ENCODE measurements at regions not wholly inside any gene's neighbourhood (a gene's known extent, or its start where the extent isn't known, plus 50 kb on each side); places are given as distances from the start of the nearest gene placed in this dataset.
"Not testable (repeated sequence)": the region's sequence is repeated elsewhere in the genome, so short reads cannot be mapped to it uniquely, and the experiment has no call there.

- DNase-seq = no peak
These were observed 760.7 kb upstream of the PCDH9 start for GRCh38 chr13:67990868-67991267.

DNA sequence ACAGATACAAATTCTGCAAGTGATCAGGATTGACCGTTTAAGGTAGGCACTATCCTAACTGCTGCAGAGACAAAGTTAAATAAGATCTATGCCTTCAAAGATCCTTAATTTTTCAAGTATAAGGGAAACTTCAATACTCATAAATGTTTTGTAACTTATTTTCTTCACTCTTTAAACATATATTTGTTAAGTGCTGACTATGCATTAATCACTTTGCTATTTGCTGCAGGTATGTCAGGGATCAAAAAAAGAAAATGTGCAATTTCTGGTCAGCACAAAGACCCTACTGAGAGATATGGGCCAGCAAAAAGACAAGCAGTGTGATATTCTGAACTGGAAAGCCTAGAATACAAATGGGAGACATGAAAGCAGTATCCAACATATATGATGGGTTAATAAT is 756.1 kb upstream of the PCDH9 start:
- no peak for DNase-seq

GRCh38 chr13:67977066-67977465 is 746.9 kb upstream of the PCDH9 start:
- DNase-seq = no peak

GRCh38 chr13:67971291-67971690 is 741.2 kb upstream of the PCDH9 start:
- no peak for DNase-seq

DNA sequence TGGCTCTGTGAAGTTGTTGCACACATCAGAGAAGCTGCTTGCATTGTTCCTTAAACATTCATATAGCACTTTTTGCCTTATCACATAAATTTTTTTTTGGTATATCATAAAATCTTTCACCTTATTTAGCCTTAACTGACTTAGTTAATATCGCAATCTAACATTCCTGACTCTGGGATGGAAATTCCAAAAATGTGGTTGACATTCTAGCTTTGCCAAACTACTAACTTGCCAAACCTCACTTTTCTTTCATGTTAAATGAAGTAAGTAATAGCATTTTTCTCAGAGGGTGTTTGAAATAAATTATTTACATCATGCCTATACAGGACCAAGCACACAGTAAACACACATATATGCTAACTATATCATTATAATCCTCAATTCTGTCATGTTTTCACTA is 736.9 kb upstream of the PCDH9 start:
- no peak for DNase-seq

- no peak for DNase-seq
These were observed 735.9 kb upstream of the PCDH9 start for GRCh38 chr13:67966065-67966464.

GRCh38 chr13:67964986-67965385 is 734.9 kb upstream of the PCDH9 start:
- no peak for DNase-seq

DNA sequence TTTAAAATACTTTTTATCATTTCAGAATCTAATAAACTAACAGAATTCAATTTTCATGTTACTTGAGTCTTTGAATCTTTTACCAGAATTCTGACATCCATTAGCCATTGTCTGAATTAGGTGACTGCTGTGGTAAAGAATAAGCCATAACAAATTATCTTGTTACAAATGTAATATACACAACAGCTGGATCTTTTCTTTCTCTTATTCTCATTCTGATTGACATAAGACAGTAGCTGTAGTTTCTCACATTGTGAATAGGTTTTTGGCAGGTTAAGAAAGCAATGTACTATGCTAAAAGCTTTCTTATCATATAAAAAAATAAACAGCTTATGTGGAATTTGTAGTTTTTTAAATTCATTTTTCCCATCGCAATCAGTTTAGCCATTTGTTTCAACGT is 734.0 kb upstream of the PCDH9 start:
- DNase-seq = no peak

- DNase-seq = no peak
These were observed 731.2 kb upstream of the PCDH9 start for GRCh38 chr13:67961331-67961730.

DNA sequence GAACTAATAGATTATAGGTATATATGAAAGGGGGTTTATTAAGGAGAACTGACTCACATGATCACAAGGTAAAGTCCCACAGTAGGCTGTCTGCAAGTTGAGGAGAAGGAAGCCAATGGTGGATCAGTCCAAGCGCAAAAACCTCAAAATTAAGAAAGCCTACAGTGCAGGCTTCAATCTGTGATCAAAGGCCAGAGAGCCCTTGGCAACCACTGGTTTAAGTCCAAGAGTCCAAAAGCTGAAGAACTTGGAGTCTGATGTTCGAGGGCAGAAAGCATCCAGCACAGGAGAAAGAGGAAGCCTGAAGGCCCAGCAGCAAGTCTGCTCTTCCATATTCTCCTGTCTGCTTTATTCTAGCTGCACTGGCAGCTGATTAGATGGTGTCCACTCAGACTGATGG is 721.3 kb upstream of the PCDH9 start:
- DNase-seq = no peak

- DNase-seq = no peak
These were observed 720.5 kb upstream of the PCDH9 start for GRCh38 chr13:67950603-67951002.

GRCh38 chr13:67946131-67946530 is 716.0 kb upstream of the PCDH9 start:
- no peak for DNase-seq

DNA sequence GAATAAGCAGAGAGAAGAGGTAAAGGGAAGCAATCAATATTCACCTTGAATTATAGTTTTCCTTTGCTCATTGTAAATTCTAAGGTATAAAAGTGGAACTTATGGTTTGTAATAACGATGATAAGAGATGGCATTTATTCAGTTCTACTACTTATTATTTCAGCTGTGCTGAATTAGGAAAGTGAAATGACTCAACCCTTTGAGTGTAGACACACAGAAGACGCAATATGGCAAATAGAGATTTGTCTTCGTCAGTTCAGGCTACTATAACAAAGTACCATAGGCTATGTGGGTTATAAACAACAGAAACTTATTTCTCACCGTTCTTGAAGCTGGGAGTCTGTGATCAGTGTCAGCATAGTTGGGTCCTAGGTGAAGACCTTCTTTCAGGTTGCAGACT is 713.0 kb upstream of the PCDH9 start:
- DNase-seq = no peak

- no peak for DNase-seq
These were observed 705.5 kb upstream of the PCDH9 start for GRCh38 chr13:67935626-67936025.

DNA sequence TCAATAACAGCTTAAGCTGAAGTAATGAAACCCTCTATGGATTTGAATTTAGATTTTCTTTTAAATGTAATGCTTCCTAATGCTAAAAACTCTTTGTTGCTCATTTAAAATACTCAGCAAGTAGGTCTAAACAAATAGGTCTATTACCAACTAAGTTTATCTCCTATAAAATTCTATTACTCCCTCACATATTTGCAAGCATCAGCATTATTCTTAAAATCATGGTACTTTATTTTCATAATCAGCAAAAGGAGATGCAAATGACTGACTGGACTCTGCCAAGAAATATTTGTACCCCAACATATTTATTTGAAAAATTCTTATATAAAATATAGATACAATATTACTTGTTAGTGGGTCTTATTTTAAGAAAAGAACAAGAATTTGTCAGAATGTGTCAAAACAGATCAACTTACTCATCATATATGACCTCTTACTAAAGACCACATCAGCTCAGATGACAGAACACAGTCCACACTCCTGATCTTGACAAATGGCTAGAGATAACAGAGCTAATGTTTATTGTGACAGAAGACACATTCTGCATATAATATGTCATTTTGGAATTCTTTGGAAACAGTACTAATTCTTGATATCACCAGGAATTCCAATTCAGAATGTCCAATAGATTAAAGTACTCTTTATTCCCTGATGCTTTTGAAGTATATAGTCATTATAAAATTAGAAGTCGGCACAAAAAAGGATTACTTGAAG is 704.6 kb upstream of the PCDH9 start:
- no peak for DNase-seq

GRCh38 chr13:67932991-67933390 is 702.9 kb upstream of the PCDH9 start:
- DNase-seq = no peak

DNA sequence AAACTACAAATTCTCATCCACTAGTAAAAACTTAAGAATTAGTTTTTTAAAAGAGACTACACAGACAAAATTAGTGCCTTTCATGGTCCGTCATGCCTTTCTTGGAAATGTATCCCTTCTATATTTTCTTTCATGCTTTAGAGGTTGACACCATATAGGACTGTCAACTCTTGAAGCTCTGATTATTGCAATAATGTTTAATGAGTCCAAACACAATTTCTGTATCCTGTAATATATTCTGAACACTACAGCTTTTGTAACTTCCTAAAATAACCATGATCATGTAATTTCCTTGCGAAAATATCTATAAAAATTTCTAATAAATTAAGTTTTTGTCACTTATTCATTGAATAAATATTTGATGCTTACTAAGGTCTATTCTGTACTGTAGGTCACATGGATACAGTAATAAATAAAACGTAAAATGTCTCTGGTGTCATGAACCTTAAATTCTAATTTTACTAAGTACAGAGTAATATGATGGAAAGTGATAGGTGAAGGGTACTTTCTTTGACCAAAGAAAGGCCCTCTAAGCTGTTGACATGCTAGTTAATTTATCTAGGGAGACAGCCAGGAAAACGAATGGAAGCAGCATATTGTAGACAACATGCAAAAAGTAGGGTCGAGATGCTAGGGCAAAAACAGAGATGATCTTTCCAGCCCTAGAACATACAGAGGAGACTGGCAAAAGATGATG is 687.3 kb upstream of the PCDH9 start:
- DNase-seq = no peak

DNA sequence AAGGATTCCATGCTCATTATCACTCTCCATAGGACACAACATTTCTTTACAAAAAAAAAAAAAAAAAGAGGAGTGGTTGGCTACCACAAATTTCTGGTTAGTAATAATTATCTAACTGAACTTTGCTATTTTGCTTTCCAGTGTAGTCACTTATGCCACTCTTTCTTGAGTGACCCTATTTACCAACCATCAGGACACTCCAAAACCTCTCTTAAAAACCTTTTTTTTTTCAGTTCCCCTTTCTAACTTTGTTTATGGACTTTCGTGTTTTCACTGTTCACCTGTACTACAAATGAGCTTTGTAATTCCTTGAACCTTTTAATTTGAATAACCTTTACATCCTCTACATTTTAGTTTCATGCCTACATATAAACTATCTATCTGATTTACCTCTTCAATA is 686.5 kb upstream of the PCDH9 start:
- no peak for DNase-seq

- DNase-seq = no peak
These were observed 684.4 kb upstream of the PCDH9 start for GRCh38 chr13:67914535-67914934.

DNA sequence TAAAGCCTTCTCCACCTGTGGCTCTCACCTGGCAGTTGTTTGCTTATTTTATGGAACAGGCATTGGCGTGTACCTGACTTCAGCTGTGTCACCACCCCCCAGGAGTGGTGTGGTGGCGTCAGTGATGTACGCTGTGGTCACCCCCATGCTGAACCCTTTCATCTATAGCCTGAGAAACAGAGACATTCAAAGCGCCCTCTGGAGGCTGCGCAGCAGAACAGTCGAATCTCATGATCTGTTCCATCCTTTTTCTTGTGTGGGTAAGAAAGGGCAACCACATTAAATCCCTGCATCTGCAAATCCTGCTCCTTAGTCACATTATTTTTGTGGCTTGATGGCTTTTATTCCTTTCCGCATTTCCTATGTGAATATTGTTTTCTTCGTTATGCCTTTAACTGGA is 672.8 kb upstream of the PCDH9 start:
- not testable (repeated sequence) for DNase-seq

GRCh38 chr13:67880916-67881315 is 650.8 kb upstream of the PCDH9 start:
- no peak for DNase-seq

DNA sequence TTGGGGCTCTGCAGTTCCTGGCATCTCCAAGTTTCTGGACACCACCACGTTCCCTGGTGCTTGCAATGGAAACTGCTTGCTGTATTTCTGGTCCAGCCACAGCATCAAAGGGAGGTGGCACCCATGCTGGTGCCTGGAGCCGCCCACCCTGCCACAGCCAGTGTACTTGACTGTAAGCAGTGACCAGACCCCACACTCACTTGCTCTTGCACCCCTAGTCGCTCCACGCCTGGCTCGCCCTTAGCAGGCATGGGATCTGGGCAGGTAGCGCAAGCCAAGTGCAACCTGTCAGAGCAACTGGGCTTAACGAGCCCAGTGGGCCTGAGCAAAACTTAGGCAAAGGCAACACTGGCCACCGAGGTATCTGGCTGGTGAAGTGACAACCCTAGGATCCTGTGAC is 648.2 kb upstream of the PCDH9 start:
- DNase-seq = no peak

GRCh38 chr13:67877031-67877430 is 646.9 kb upstream of the PCDH9 start:
- no peak for DNase-seq

- DNase-seq = no peak
These were observed 637.1 kb upstream of the PCDH9 start for GRCh38 chr13:67867206-67867605.

DNA sequence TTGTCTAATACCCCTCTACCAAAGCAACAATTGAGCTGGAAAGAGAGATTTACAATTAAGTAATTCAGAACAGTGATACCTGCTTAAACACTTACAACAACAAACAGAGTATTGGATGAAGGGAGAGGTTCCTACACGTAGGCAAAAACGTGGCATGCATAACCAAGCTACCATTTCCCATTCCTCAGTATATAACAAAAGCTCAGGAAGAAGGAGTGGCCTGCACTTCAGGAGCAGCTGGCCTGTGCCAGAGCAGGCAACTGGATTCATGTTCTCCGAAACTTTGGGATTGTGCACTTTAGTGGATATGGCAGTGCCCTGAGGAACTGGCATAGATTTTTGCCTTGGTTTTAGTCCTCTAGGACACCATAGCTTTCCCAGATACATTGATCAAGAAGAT is 630.2 kb upstream of the PCDH9 start:
- no peak for DNase-seq
